GM19324 (cell line): ENCODE measurements at regions not wholly inside any gene's neighbourhood (a gene's known extent, or its start where the extent isn't known, plus 50 kb on each side); places are given as distances from the start of the nearest gene placed in this dataset.

Experiments
- ATAC-seq: cut with Tn5 transposase; IDR thresholded peaks from one replicate; pipeline ENCODE4 v1.9.1; 2021; ENCODE audit warnings: mild to moderate bottlenecking, moderate library complexity; ENCODE audit not compliant: unreplicated experiment, low FRiP score

DNA sequence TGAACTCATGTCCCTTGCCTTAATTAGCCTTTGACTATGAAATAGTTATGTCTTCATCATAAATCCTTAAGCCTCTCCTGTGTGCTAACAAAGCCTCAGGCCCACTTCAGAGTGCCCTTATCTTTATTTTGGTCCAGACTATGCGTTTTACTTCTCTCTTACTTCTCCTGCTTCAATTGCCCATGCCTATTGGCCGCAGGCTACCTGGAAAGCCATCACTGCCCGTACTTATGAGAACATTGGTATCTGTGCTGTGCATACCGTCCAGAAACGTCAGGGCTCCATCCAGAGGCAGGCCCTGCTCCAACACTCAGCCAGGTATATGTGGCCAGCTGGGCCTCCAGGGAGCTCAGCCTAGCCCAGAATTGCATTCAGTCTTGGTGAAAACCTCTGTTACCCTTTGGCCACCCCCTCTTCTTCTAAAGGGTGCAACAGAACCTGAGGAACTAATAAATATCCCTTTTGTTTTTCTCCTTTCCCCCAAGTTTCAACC, 212.4 kb upstream of the MTPN start:
- ATAC-seq = no peak

DNA sequence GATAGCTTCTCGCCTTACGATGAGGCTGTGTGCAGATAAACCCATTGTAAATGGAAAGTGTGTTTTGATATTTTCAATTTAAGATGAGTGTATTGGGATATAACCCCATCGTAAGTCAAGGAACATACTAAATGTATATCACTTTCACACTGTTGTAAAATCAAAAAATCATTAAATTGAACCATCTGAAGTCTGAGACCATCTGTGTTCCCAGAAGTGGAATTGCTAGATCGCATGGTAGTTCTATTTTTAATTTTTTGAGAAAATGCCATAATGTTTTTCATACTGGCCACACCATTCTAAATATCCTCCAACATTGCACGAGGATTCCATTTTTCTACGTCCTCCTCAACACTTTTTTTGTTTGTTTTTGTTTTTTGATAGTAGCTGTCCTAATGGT, 209.1 kb upstream of the MTPN start:
- no peak for ATAC-seq

DNA sequence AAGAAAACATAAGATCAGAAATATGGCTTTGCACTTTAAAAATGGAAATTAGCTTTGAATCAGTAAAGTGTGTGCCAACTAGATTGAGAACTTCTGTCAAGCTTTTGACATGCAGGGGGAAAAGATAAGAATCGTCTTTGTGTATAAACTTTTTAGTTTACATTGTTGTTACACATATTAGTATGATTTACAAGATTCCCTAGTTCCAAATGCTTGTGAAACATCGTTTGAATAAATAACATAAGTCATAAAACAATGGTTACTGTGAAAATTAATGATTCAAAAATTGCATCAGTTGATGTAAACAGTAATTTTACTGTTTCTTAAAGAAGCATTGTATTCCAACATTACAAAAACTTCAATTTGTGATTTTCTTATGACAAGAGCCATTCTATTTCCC, 207.6 kb upstream of the MTPN start:
- ATAC-seq = no peak

- no peak for ATAC-seq
Measured at GRCh38 chr7:136183981-136184380, 206.8 kb upstream of the MTPN start.

GRCh38 chr7:136180984-136181383, 203.8 kb upstream of the MTPN start:
- ATAC-seq = no peak

- no peak for ATAC-seq
Measured at GRCh38 chr7:136179851-136180721, 202.9 kb upstream of the MTPN start.

DNA sequence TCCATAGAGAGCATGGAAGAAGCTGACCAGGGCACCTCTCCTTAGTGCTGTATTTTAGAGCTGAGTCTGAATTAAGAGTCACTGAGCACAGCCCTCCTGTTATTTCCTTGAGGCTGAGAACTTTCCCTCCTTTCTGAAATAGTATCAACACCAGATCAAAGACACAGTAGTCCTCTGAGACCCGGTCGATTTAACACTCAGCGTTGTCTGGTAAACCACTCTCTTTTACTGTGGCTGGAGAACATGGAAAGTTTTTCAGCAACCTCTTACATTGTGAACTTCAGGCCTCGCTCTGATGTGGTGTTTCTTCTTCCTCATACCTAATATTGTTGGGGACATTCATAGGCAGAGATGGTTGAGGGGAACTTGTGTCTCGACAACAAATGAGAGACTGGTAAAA, 202.0 kb upstream of the MTPN start:
- ATAC-seq = no peak

DNA sequence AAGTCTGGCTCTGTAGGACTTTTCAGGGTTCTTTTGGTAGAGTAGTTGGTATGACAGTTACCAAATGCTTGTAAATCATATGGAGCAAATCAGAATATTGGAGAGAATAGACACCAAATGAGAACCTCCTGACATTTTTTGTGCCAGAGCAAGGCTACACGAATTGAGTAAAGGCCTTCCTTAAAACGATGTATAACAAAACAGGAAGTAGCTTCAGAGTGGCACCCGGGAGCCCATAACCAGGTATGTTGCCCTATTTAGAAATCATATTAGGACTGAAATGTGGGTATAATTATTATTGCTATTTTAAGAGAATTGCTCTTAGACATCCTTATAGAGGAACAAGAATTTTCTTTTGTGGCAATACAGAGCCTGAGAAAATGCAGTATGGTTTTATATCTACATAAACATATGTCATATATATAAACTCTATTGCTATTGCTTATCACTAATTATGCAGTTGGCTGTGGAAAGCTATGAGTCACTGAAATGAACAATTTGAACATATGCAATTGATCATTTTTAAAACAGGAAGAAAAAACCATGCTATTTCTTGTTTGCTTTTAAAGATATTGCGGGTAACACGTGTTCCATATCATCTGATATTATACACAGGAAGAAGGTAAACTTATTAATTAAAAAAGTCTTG, 197.4 kb upstream of the MTPN start:
- no peak for ATAC-seq

- ATAC-seq = no peak
Measured at GRCh38 chr7:136173874-136174273, 196.7 kb upstream of the MTPN start.

- ATAC-seq = no peak
Measured at GRCh38 chr7:136171233-136171632, 194.1 kb upstream of the MTPN start.

DNA sequence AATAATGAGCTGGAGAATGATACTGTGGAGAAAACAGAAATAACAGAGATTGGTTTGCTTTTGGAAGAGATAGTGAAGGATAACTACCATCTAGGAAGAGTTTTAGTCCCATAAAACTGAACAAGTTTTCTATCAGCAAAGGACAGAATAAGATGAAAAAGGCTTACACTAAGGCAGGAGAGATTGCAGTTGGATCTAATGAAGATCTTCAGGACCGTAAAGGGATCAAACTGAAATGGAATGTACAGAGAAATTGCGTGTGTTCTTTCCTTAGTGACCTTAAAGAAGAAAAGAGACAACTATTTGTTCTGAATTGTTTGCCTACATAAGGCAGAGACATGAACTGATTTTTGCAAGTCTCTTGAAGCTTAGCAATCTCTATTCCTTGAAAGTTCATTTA, 191.7 kb upstream of the MTPN start:
- ATAC-seq = no peak

- no peak for ATAC-seq
Measured at GRCh38 chr7:136167991-136168390, 190.8 kb upstream of the MTPN start.

- ATAC-seq = no peak
Measured at GRCh38 chr7:136166521-136166920, 189.4 kb upstream of the MTPN start.

GRCh38 chr7:136163340-136163801, 186.2 kb upstream of the MTPN start:
- no peak for ATAC-seq

- ATAC-seq = no peak
Measured at GRCh38 chr7:136150311-136150710, 173.2 kb upstream of the MTPN start.

DNA sequence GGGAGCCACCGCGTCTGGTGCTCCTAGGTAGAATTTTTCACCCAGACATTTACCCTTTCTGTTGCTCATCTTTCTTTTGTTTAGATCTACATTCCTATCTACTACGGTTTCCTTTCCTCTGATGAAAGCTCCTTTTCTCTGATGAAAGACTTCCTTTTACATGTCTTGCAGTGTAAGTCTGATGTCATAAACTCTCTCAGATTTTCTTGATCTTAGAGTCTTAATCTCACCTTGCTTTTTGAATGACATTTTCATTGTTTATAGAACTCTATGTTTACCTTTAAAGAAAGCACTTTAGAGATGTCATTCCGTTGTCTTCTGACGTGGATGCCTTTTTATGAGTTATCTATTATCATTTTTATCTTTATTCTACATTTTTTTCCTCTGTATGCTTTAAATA, 171.8 kb upstream of the MTPN start:
- no peak for ATAC-seq

- no peak for ATAC-seq
Measured at GRCh38 chr7:136146925-136147324, 169.8 kb upstream of the MTPN start.

GRCh38 chr7:136144182-136144581, 167.0 kb upstream of the MTPN start:
- no peak for ATAC-seq

- no peak for ATAC-seq
Measured at GRCh38 chr7:136143271-136143670, 166.1 kb upstream of the MTPN start.

GRCh38 chr7:136142583-136142982, 165.4 kb upstream of the MTPN start:
- no peak for ATAC-seq

- no peak for ATAC-seq
Measured at GRCh38 chr7:136140469-136140868, 163.3 kb upstream of the MTPN start.

GRCh38 chr7:136139417-136139816, 162.3 kb upstream of the MTPN start:
- ATAC-seq = no peak
